ENCODE measurements at regions not wholly inside any gene's neighbourhood (a gene's known extent, or its start where the extent isn't known, plus 50 kb on each side); places are given as distances from the start of the nearest gene placed in this dataset.
"Not testable (repeated sequence)": the region's sequence is repeated elsewhere in the genome, so short reads cannot be mapped to it uniquely, and the experiment has no call there.

- no peak for DNase-seq
Observed at GRCh38 chr7:98729121-98729520, 112.0 kb downstream of the NPTX2 start.

GRCh38 chr7:98730326-98730725 lies 113.2 kb downstream of the NPTX2 start:
- DNase-seq: no peak

GRCh38 chr7:98731651-98732050 lies 114.6 kb downstream of the NPTX2 start:
- no peak for DNase-seq

GRCh38 chr7:98733036-98733435 lies 116.0 kb downstream of the NPTX2 start:
- DNase-seq: peak; percentile 12

- DNase-seq: no peak
Observed at GRCh38 chr7:98735801-98736200, 118.7 kb downstream of the NPTX2 start.

GRCh38 chr7:98736461-98736860 lies 119.4 kb downstream of the NPTX2 start:
- DNase-seq: not testable (repeated sequence)

- no peak for DNase-seq
Observed at GRCh38 chr7:98737176-98737575, 120.1 kb downstream of the NPTX2 start.

- DNase-seq: no peak
Observed at GRCh38 chr7:98740643-98741042, 123.6 kb downstream of the NPTX2 start.

GRCh38 chr7:98745722-98746318 lies 124.0 kb downstream of the TMEM130 start:
- peak; percentile 63 for DNase-seq

GRCh38 chr7:98748090-98748489 lies 121.7 kb downstream of the TMEM130 start:
- DNase-seq: no peak

- DNase-seq: no peak
Observed at GRCh38 chr7:98753176-98753575, 116.6 kb downstream of the TMEM130 start.

- no peak for DNase-seq
Observed at GRCh38 chr7:98753989-98754479, 115.8 kb downstream of the TMEM130 start.

GRCh38 chr7:98755138-98755898 lies 114.5 kb downstream of the TMEM130 start:
- DNase-seq: no peak

- DNase-seq: no peak
Observed at GRCh38 chr7:98758157-98758556, 111.7 kb downstream of the TMEM130 start.

GRCh38 chr7:98760201-98760651 lies 109.6 kb downstream of the TMEM130 start:
- no peak for DNase-seq

- DNase-seq: no peak
Observed at GRCh38 chr7:98761225-98761624, 108.6 kb downstream of the TMEM130 start.

- DNase-seq: no peak
Observed at GRCh38 chr7:98762620-98763019, 107.2 kb downstream of the TMEM130 start.

- no peak for DNase-seq
Observed at GRCh38 chr7:98763441-98763840, 106.4 kb downstream of the TMEM130 start.

- no peak for DNase-seq
Observed at GRCh38 chr7:98764946-98765345, 104.9 kb downstream of the TMEM130 start.

GRCh38 chr7:98770085-98770484 lies 99.7 kb downstream of the TMEM130 start:
- DNase-seq: not testable (repeated sequence)

- no peak for DNase-seq
Observed at GRCh38 chr7:98771519-98771918, 98.3 kb downstream of the TMEM130 start.

- DNase-seq: no peak
Observed at GRCh38 chr7:98771941-98772603, 97.7 kb downstream of the TMEM130 start.

- no peak for DNase-seq
Observed at GRCh38 chr7:98774884-98775283, 94.9 kb downstream of the TMEM130 start.

- DNase-seq: no peak
Observed at GRCh38 chr7:98777051-98777450, 92.8 kb downstream of the TMEM130 start.
